ENCODE measurements at regions not wholly inside any gene's neighbourhood (a gene's known extent, or its start where the extent isn't known, plus 50 kb on each side); places are given as distances from the start of the nearest gene placed in this dataset.

- TF ChIP-seq REST (IDR thresholded peaks at IDR 0.05; ENCODE audit: unreplicated experiment) (no peak), CTCF (conservative IDR thresholded peaks at IDR 0.05; ENCODE audit: low read depth in 2 of 2) (no peak), POLR2AphosphoS5 (IDR thresholded peaks at IDR 0.05; ENCODE audit: low read depth) (no peak), CREB1 (CRISPR knock-in tag; IDR thresholded peaks at IDR 0.05; ENCODE audit: low read depth) (no peak), EZH2phosphoT487 (IDR thresholded peaks at IDR 0.05; ENCODE audit: unreplicated experiment) (no peak), EZH2 (IDR thresholded peaks at IDR 0.05; ENCODE audit: low read depth, unreplicated experiment) (no peak), JUNB (IDR thresholded peaks at IDR 0.05; ENCODE audit: unreplicated experiment) (no peak), STAT1 (IDR thresholded peaks at IDR 0.05; ENCODE audit: unreplicated experiment) (no peak), ZNF114 (CRISPR knock-in tag; IDR thresholded peaks at IDR 0.05) (no peak)
These were observed 167.2 kb upstream of the IRX4 start for GRCh38 chr5:2049876-2050275.

All from GM23338 (cell line).